ENCODE measurements at regions not wholly inside any gene's neighbourhood (a gene's known extent, or its start where the extent isn't known, plus 50 kb on each side); places are given as distances from the start of the nearest gene placed in this dataset.

GRCh38 chr4:184300816-184301215 is 83.1 kb upstream of the ENPP6 start:
- Mint-ChIP-seq H3K4me3 (no peak overlapping the region), H3K36me3 (ENCODE audit: low read depth) (no peaks in the 10 kb centered on the region), H3K27ac (no peak overlapping the region), H3K27me3 (ENCODE audit: insufficient read depth) (no peaks in the 10 kb centered on the region), H3K4me1 (no peaks in the 10 kb centered on the region), H3K9me3 (peaks cover 9% of the 10 kb centered on the region)
- H3K36me3 ChIP-seq (ENCODE audit: control insufficient read depth, insufficient read depth, low read length) = no peaks in the 10 kb centered on the region
- H3K9me3 ChIP-seq (ENCODE audit: control insufficient read depth, low read length) = peaks cover 7% of the 10 kb centered on the region
- H3K4me1 ChIP-seq (ENCODE audit: control insufficient read depth, insufficient read depth, low read length) = no peaks in the 10 kb centered on the region
- no peak for DNase-seq
- no peak overlapping the region for H3K9ac ChIP-seq (ENCODE audit: extremely low read depth, low read length, poor library complexity, severe bottlenecking)
- no peak overlapping the region for H3K27ac ChIP-seq (ENCODE audit: low read depth, low read length)
- no peak for TF ChIP-seq CTCF (conservative IDR thresholded peaks at IDR 0.05)
- 90% methylated on average over 5 of the region's 6 CpGs; no CpG with 5 or more reads in 1 of the 2 experiments for WGBS, 2 experiments (ENCODE audit: insufficient coverage in 1 of 2, insufficient read length in 1 of 2)
- H3K27me3 ChIP-seq (ENCODE audit: control insufficient read depth, insufficient read depth, low read length, poor library complexity, severe bottlenecking) = no peaks in the 10 kb centered on the region
- H3K4me3 ChIP-seq (ENCODE audit: low read length) = no peak overlapping the region

GRCh38 chr4:184298254-184298653 is 80.6 kb upstream of the ENPP6 start:
- no peak overlapping the region for H3K9ac ChIP-seq (ENCODE audit: extremely low read depth, low read length, poor library complexity, severe bottlenecking)
- H3K27ac ChIP-seq (ENCODE audit: low read depth, low read length) = no peak overlapping the region
- no peaks in the 10 kb centered on the region for H3K36me3 ChIP-seq (ENCODE audit: control insufficient read depth, insufficient read depth, low read length)
- H3K4me1 ChIP-seq (ENCODE audit: control insufficient read depth, insufficient read depth, low read length) = no peaks in the 10 kb centered on the region
- no peak overlapping the region for H3K4me3 Mint-ChIP-seq
- WGBS, 2 experiments (ENCODE audit: insufficient coverage in 1 of 2, insufficient read length in 1 of 2) = 83 to 90% methylated on average over 3 of the region's 3 CpGs
- no peaks in the 10 kb centered on the region for H3K27me3 Mint-ChIP-seq (ENCODE audit: insufficient read depth)
- no peak overlapping the region for H3K27ac Mint-ChIP-seq
- peaks cover 3% of the 10 kb centered on the region for H3K4me1 Mint-ChIP-seq
- peaks cover 10% of the 10 kb centered on the region for H3K9me3 Mint-ChIP-seq
- DNase-seq = no peak
- TF ChIP-seq CTCF (conservative IDR thresholded peaks at IDR 0.05) = no peak
- no peak overlapping the region for H3K4me3 ChIP-seq (ENCODE audit: low read length)
- H3K9me3 ChIP-seq (ENCODE audit: control insufficient read depth, low read length) = peaks cover 13% of the 10 kb centered on the region
- no peaks in the 10 kb centered on the region for H3K36me3 Mint-ChIP-seq (ENCODE audit: low read depth)
- no peaks in the 10 kb centered on the region for H3K27me3 ChIP-seq (ENCODE audit: control insufficient read depth, insufficient read depth, low read length, poor library complexity, severe bottlenecking)

GRCh38 chr4:184295206-184295605 is 77.5 kb upstream of the ENPP6 start:
- no peak overlapping the region for H3K27ac ChIP-seq (ENCODE audit: low read depth, low read length)
- H3K4me3 Mint-ChIP-seq = no peak overlapping the region

More at GRCh38 chr4:184295206-184295605, 77.5 kb upstream of the ENPP6 start:
- no peak for DNase-seq
- Histone ChIP-seq H3K4me3 (ENCODE audit: low read length) (no peak overlapping the region), H3K36me3 (ENCODE audit: control insufficient read depth, insufficient read depth, low read length) (no peaks in the 10 kb centered on the region), H3K9ac (ENCODE audit: extremely low read depth, low read length, poor library complexity, severe bottlenecking) (no peak overlapping the region), H3K9me3 (ENCODE audit: control insufficient read depth, low read length) (peaks cover 13% of the 10 kb centered on the region), H3K27me3 (ENCODE audit: control insufficient read depth, insufficient read depth, low read length, poor library complexity, severe bottlenecking) (no peaks in the 10 kb centered on the region), H3K4me1 (ENCODE audit: control insufficient read depth, insufficient read depth, low read length) (no peaks in the 10 kb centered on the region)
- WGBS, 2 experiments (ENCODE audit: insufficient coverage in 1 of 2, insufficient read length in 1 of 2) = 93 to 100% methylated on average over 2 to 4 of the region's 4 CpGs
- Mint-ChIP-seq H3K27ac (no peak overlapping the region), H3K27me3 (ENCODE audit: insufficient read depth) (no peaks in the 10 kb centered on the region), H3K4me1 (peaks cover 3% of the 10 kb centered on the region), H3K9me3 (peaks cover 6% of the 10 kb centered on the region), H3K36me3 (ENCODE audit: low read depth) (no peaks in the 10 kb centered on the region)
- TF ChIP-seq CTCF (conservative IDR thresholded peaks at IDR 0.05) = no peak

Data from endodermal cell (in vitro differentiated cells).